WTC11 (cell line): ENCODE measurements at regions not wholly inside any gene's neighbourhood (a gene's known extent, or its start where the extent isn't known, plus 50 kb on each side); places are given as distances from the start of the nearest gene placed in this dataset.

ENCODE experiments used
- ATAC-seq: fragments of 200-7000 bp; cut with Tn5 transposase; 2 replicates; pipeline ENCODE4 v1.10.0; 2021; ENCODE audit warnings: mild to moderate bottlenecking, moderate library complexity
- CTCF ChIA-PET: fragments of 300-600 bp; sonication (Branson Sonifier 250); formaldehyde crosslinking; loops from one replicate; lab custom pipeline; 2021; ENCODE audit warnings: antibody characterized with exemption; lab: Charles Lee
- POLR2A ChIA-PET: fragments of 350-600 bp; sonication (Branson Sonifier 250); formaldehyde crosslinking; loops from one replicate; lab custom pipeline; 2021; ENCODE audit warnings: antibody characterized with exemption; lab: Charles Lee
- DNase-seq: peaks from one replicate; pipeline ENCODE4 v3.0.0; 2021; ENCODE audit warnings: low spot score
- H3K27ac Mint-ChIP-seq: 2 replicates; pipeline ENCODE4 v1.8.0; 2021; ENCODE audit warnings: mixed read lengths
- H3K27me3 Mint-ChIP-seq: 2 replicates; pipeline ENCODE4 v1.8.0; 2021; ENCODE audit warnings: low read depth, mild to moderate bottlenecking, moderate library complexity, mixed read lengths
- H3K36me3 Mint-ChIP-seq: 2 replicates; pipeline ENCODE4 v1.8.0; 2021; ENCODE audit warnings: mixed read lengths
- H3K4me1 Mint-ChIP-seq: 2 replicates; pipeline ENCODE4 v1.8.0; 2022; ENCODE audit warnings: mixed read lengths
- H3K4me3 Mint-ChIP-seq: 2 replicates; pipeline ENCODE4 v1.8.0; 2021; ENCODE audit warnings: mild to moderate bottlenecking, moderate library complexity, mixed read lengths
- H3K9me3 Mint-ChIP-seq: 2 replicates; pipeline ENCODE4 v1.8.0; 2021; ENCODE audit warnings: mixed read lengths
- CREM ChIP-seq: sonication (generic); formaldehyde crosslinking; IDR thresholded peaks from 2 replicates; pipeline ENCODE4 v1.8.1; 2022; ENCODE audit warnings: mild to moderate bottlenecking, missing genetic modification reagents, moderate library complexity
- EMX1 ChIP-seq: fragments of 250-450 bp; sonication (Bioruptor Pico); IDR thresholded peaks from 2 replicates; pipeline ENCODE4 v1.8.0; 2021; ENCODE audit warnings: mild to moderate bottlenecking
- ERG ChIP-seq: fragments of 250-450 bp; sonication (Bioruptor Pico); IDR thresholded peaks from 2 replicates; pipeline ENCODE4 v1.8.0; 2021; ENCODE audit warnings: mild to moderate bottlenecking
- FOXP1 ChIP-seq: sonication (generic); formaldehyde crosslinking; IDR thresholded peaks from 2 replicates; pipeline ENCODE4 v1.8.0; 2022; ENCODE audit warnings: missing genetic modification reagents, mild to moderate bottlenecking, moderate library complexity, borderline replicate concordance
- GTF2I ChIP-seq: fragments of 250-450 bp; sonication (Bioruptor Pico); conservative IDR thresholded peaks from 2 replicates; pipeline ENCODE4 v1.4.0; 2021; ENCODE audit warnings: mild to moderate bottlenecking
- HMGA2 ChIP-seq: fragments of 250-450 bp; sonication (Bioruptor Pico); IDR thresholded peaks from 2 replicates; pipeline ENCODE4 v1.4.0; 2021; ENCODE audit warnings: mild to moderate bottlenecking, moderate library complexity
- JAZF1 ChIP-seq: fragments of 250-450 bp; sonication (Bioruptor Pico); IDR thresholded peaks from 2 replicates; pipeline ENCODE4 v1.9.0; 2021; ENCODE audit warnings: moderate library complexity, mild to moderate bottlenecking, inconsistent platforms
- MLX ChIP-seq: sonication (generic); formaldehyde crosslinking; IDR thresholded peaks from 2 replicates; pipeline ENCODE4 v1.8.1; 2023; ENCODE audit warnings: mild to moderate bottlenecking, missing genetic modification reagents, moderate library complexity
- MXD4 ChIP-seq: fragments of 250-450 bp; sonication (Bioruptor Pico); IDR thresholded peaks from 2 replicates; pipeline ENCODE4 v1.8.0; 2021; ENCODE audit warnings: mild to moderate bottlenecking, moderate library complexity, borderline replicate concordance
- NFE2L1 ChIP-seq: sonication (generic); formaldehyde crosslinking; IDR thresholded peaks from 2 replicates; pipeline ENCODE4 v1.8.1; 2023; ENCODE audit warnings: missing genetic modification reagents
- NR2C2 ChIP-seq: sonication (generic); formaldehyde crosslinking; IDR thresholded peaks from 2 replicates; pipeline ENCODE4 v1.8.0; 2022; ENCODE audit warnings: mild to moderate bottlenecking, missing genetic modification reagents
- SMAD3 ChIP-seq: sonication (generic); formaldehyde crosslinking; IDR thresholded peaks from 2 replicates; pipeline ENCODE4 v1.8.0; 2022; ENCODE audit warnings: missing genetic modification reagents, mild to moderate bottlenecking, borderline replicate concordance
- SP1 ChIP-seq: sonication (generic); formaldehyde crosslinking; conservative IDR thresholded peaks from 2 replicates; pipeline ENCODE4 v1.8.1; 2022; ENCODE audit warnings: missing genetic modification reagents
- STAT6 ChIP-seq: sonication (generic); formaldehyde crosslinking; conservative IDR thresholded peaks from 2 replicates; pipeline ENCODE4 v1.8.1; 2023; ENCODE audit warnings: mild to moderate bottlenecking, low read depth, missing genetic modification reagents, moderate library complexity
- USF2 ChIP-seq: sonication (generic); formaldehyde crosslinking; IDR thresholded peaks from 2 replicates; pipeline ENCODE4 v1.8.1; 2023; ENCODE audit warnings: mild to moderate bottlenecking, missing genetic modification reagents, moderate library complexity
- ZNF232 ChIP-seq: sonication (generic); formaldehyde crosslinking; IDR thresholded peaks from 2 replicates; pipeline ENCODE4 v1.8.0; 2022; ENCODE audit warnings: mild to moderate bottlenecking, missing genetic modification reagents
- ZNF423 ChIP-seq: fragments of 250-450 bp; sonication (Bioruptor Pico); IDR thresholded peaks from 2 replicates; pipeline ENCODE4 v2.1.2; 2022; ENCODE audit warnings: mild to moderate bottlenecking, moderate library complexity
- ZNF671 ChIP-seq: fragments of 250-450 bp; sonication (Bioruptor Pico); IDR thresholded peaks from 2 replicates; pipeline ENCODE4 v1.8.0; 2021; ENCODE audit warnings: mild to moderate bottlenecking
- ZSCAN18 ChIP-seq: fragments of 250-450 bp; sonication (Bioruptor Pico); IDR thresholded peaks from 2 replicates; pipeline ENCODE4 v2.1.2; 2022; ENCODE audit warnings: mild to moderate bottlenecking, moderate library complexity

- peaks cover 22% of the 10 kb centered on the region for H3K36me3 Mint-ChIP-seq
- no peak for ATAC-seq
These were observed 108.0 kb upstream of the PPP2R2D start for GRCh38 chr10:131792809-131793208.

GRCh38 chr10:131795761-131796160 lies 105.0 kb upstream of the PPP2R2D start:
- H3K4me1 Mint-ChIP-seq = peaks cover 3% of the 10 kb centered on the region
- TF ChIP-seq ZNF423 (CRISPR knock-in tag) = no peak
- TF ChIP-seq ERG (CRISPR knock-in tag) = no peak
- no peak for TF ChIP-seq NFE2L1 (CRISPR knock-in tag)
- TF ChIP-seq SMAD3 (CRISPR knock-in tag) = no peak
- TF ChIP-seq MLX = no peak
- TF ChIP-seq STAT6 (CRISPR knock-in tag) = no peak
- no peak for TF ChIP-seq EMX1 (CRISPR knock-in tag)
- TF ChIP-seq MXD4 (CRISPR knock-in tag) = no peak
- no peak for TF ChIP-seq USF2
- TF ChIP-seq ZNF671 (CRISPR knock-in tag) = no peak
- TF ChIP-seq NR2C2 (CRISPR knock-in tag) = no peak
- no peak for TF ChIP-seq ZSCAN18 (CRISPR knock-in tag)
- TF ChIP-seq CREM (CRISPR knock-in tag) = no peak
- no peak for TF ChIP-seq ZNF232 (CRISPR knock-in tag)
- TF ChIP-seq HMGA2 = no peak
- TF ChIP-seq GTF2I (CRISPR knock-in tag) = no peak
- no peak for TF ChIP-seq FOXP1 (CRISPR knock-in tag)
- TF ChIP-seq, all 79 proteins: peak for 0
- no peak for ATAC-seq
- H3K4me3 Mint-ChIP-seq = no peak overlapping the region
- peaks cover 34% of the 10 kb centered on the region for H3K36me3 Mint-ChIP-seq
- CTCF ChIA-PET = no interaction called here
- no peak for DNase-seq
- peaks cover 46% of the 10 kb centered on the region for H3K9me3 Mint-ChIP-seq
- H3K27me3 Mint-ChIP-seq = peaks cover 4% of the 10 kb centered on the region
- POLR2A ChIA-PET = no interaction called here
- no peak overlapping the region for H3K27ac Mint-ChIP-seq

More at GRCh38 chr10:131792809-131793208, 108.0 kb upstream of the PPP2R2D start:
- POLR2A ChIA-PET = no interaction called here
- H3K4me3 Mint-ChIP-seq = no peak overlapping the region
- TF ChIP-seq SMAD3 (CRISPR knock-in tag) (no peak), JAZF1 (CRISPR knock-in tag) (no peak), SP1 (no peak)
- TF ChIP-seq, all 79 proteins: peak for 0
- H3K4me1 Mint-ChIP-seq = peaks cover 14% of the 10 kb centered on the region
- DNase-seq = no peak
- H3K27me3 Mint-ChIP-seq = peaks cover 6% of the 10 kb centered on the region
- CTCF ChIA-PET = no interaction called here
- H3K9me3 Mint-ChIP-seq = peaks cover 35% of the 10 kb centered on the region
- no peak overlapping the region for H3K27ac Mint-ChIP-seq
